GM12878 (cell line): ENCODE measurements at regions not wholly inside any gene's neighbourhood (a gene's known extent, or its start where the extent isn't known, plus 50 kb on each side); places are given as distances from the start of the nearest gene placed in this dataset.

Source experiments
- CTCF ChIP-seq, 3 experiments: IDR thresholded peaks in 2 of 3; conservative IDR thresholded peaks in 1 of 3; 2 replicates each; pipeline ENCODE4 v1.5.1; 2011; ENCODE audit warnings: low read depth in 3 of 3, low read length in 3 of 3, mild to moderate bottlenecking in 3 of 3, control low read depth in 2 of 3, moderate library complexity in 2 of 3, inconsistent platforms in 1 of 3, mixed read lengths in 1 of 3; ENCODE audit not compliant: control insufficient read depth in 2 of 3, insufficient read depth in 1 of 3; ENCODE audit errors: extremely low read depth in 1 of 3
- PML ChIP-seq: IDR thresholded peaks from 2 replicates; pipeline ENCODE4 v1.6.1; 2012; ENCODE audit warnings: low read length, inconsistent platforms
- ZNF622 ChIP-seq: fragments of 450-650 bp; IDR thresholded peaks from 2 replicates; pipeline ENCODE4 v1.6.1; 2017; ENCODE audit warnings: mild to moderate bottlenecking, inconsistent platforms
- TF ChIP-seq, protein P1 (sequence below): IDR thresholded peaks from 2 replicates; pipeline ENCODE4 v1.6.1; 2011; ENCODE audit warnings: borderline replicate concordance, low read depth, mild to moderate bottlenecking, moderate library complexity, mixed read lengths, low read length; ENCODE audit not compliant: insufficient read depth; ENCODE audit errors: extremely low read length

DNA sequence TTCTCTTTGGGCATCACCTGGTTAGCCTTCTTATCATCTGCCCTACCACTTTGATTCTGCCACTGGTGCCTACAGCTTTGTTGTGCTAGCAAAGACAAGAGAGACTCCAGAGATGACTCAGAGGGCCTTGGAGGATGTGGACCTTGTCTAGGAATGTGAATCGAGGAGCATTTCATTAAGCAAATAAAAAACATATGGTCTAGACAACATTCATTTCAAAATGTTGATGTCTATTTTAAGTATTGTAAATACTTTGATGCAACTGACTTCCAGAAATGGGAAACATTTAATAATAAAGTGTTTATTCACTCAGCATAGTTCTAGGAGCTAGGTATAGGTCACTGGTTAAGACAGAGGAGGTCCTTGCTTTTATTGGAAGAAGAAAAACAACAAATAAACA is 195.5 kb downstream of the CDCA7 start:
- no peak for TF ChIP-seq ZNF622
- TF ChIP-seq CTCF (IDR thresholded peaks at IDR 0.05 in 2 of 3, conservative IDR thresholded peaks at IDR 0.05 in 1 of 3; ENCODE audit: control insufficient read depth in 2 of 3, extremely low read depth in 1 of 3, insufficient read depth in 1 of 3, low read depth in 3 of 3, low read length in 3 of 3), result no peak
- TF ChIP-seq PML, result no peak
- TF ChIP-seq, protein P1, sequence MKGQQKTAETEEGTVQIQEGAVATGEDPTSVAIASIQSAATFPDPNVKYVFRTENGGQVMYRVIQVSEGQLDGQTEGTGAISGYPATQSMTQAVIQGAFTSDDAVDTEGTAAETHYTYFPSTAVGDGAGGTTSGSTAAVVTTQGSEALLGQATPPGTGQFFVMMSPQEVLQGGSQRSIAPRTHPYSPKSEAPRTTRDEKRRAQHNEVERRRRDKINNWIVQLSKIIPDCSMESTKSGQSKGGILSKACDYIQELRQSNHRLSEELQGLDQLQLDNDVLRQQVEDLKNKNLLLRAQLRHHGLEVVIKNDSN, result no peak
